CD4-positive, CD25-positive, alpha-beta regulatory T cell (primary cell): ENCODE measurements at regions not wholly inside any gene's neighbourhood (a gene's known extent, or its start where the extent isn't known, plus 50 kb on each side); places are given as distances from the start of the nearest gene placed in this dataset.
A peak's percentile ranks its signal among the peaks of the same experiment; 100 is the strongest.

Experiments used
- ATAC-seq, 2 donors: fragments of 150-1000 bp; cut with Tn5 transposase; one replicate each; pipeline ENCODE4 v1.10.0; 2021; ENCODE audit warnings: low read depth in 2 of 2, moderate number of reproducible peaks in 2 of 2, moderate library complexity in 1 of 2
- DNase-seq, 3 donors: peaks; one replicate each; pipeline versions ENCODE4 v3.0.0 to v3.0.0-alpha.2; 2012 to 2022; ENCODE audit warnings: mixed read lengths in 1 of 3
- H3K27ac ChIP-seq: one replicate; pipeline ENCODE4 v1.7.0; 2013; ENCODE audit warnings: mild to moderate bottlenecking, low read length; ENCODE audit not compliant: insufficient read depth, poor library complexity, severe bottlenecking
- H3K27me3 ChIP-seq: one replicate; pipeline ENCODE4 v1.7.0; 2013; ENCODE audit warnings: low read length; ENCODE audit not compliant: control insufficient read depth, insufficient read depth
- H3K36me3 ChIP-seq: one replicate; pipeline ENCODE4 v1.7.0; 2013; ENCODE audit warnings: mild to moderate bottlenecking, low read length, moderate library complexity; ENCODE audit not compliant: control insufficient read depth, insufficient read depth
- H3K4me1 ChIP-seq: 2 replicates; pipeline ENCODE4 v1.7.0; 2013; ENCODE audit warnings: mild to moderate bottlenecking, low read length; ENCODE audit not compliant: insufficient read depth, control insufficient read depth, poor library complexity, severe bottlenecking
- H3K4me3 ChIP-seq: one replicate; pipeline ENCODE4 v1.7.0; 2013; ENCODE audit warnings: low read depth, mild to moderate bottlenecking, low read length, moderate library complexity
- H3K9me3 ChIP-seq, 2 experiments: 1 replicate in 1 of 2; 2 replicates in 1 of 2; pipeline ENCODE4 v1.7.0; 2013; ENCODE audit warnings: low read length in 2 of 2, mild to moderate bottlenecking in 1 of 2, moderate library complexity in 1 of 2; ENCODE audit not compliant: control insufficient read depth in 2 of 2
- H3K27ac Mint-ChIP-seq, 3 donors: one replicate each; pipeline ENCODE4 v1.8.0; 2020 to 2022; ENCODE audit warnings: mild to moderate bottlenecking in 3 of 3, mixed read lengths in 3 of 3, moderate library complexity in 2 of 3
- H3K27me3 Mint-ChIP-seq: one replicate; pipeline ENCODE4 v1.8.0; 2022; ENCODE audit warnings: mild to moderate bottlenecking, mixed read lengths
- H3K36me3 Mint-ChIP-seq: one replicate; pipeline ENCODE4 v1.8.0; 2020; ENCODE audit warnings: mixed read lengths
- H3K4me1 Mint-ChIP-seq, 4 donors: one replicate each; pipeline ENCODE4 v1.8.0; 2020 to 2022; ENCODE audit warnings: mixed read lengths in 4 of 4, mild to moderate bottlenecking in 1 of 4
- H3K4me3 Mint-ChIP-seq, 4 donors: one replicate each; pipeline ENCODE4 v1.8.0; 2020 to 2022; ENCODE audit warnings: mild to moderate bottlenecking in 4 of 4, mixed read lengths in 4 of 4, moderate library complexity in 3 of 4
- H3K9me3 Mint-ChIP-seq, 7 donors: one replicate each; pipeline ENCODE4 v1.8.0; 2020 to 2022; ENCODE audit warnings: mixed read lengths in 7 of 7, mild to moderate bottlenecking in 3 of 7, moderate library complexity in 2 of 7

DNA sequence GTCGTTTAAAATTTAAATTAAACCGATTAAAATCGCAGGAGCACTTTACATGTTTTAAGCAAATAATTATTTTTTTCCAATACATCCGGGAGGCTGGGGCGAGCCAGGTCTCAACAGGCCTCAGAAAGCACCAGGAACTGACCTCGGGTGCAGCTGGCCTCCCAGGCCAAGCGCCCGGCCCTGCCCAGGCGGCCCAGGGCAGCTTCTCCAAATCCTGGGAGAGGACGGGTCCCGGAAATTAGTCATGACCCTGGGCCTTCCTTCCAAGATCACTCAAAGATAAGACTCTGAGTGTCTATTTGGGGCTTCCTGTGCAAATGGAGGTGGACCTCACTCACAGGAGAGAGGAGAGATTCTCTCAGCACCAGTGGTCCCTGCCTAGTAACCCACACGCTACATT lies 177.1 kb downstream of the BCL11B start:
- Mint-ChIP-seq H3K4me3 (no peak overlapping the region), H3K4me1 (peaks cover 0 to 11% (median 5%) of the 10 kb centered on the region in 4 donors), H3K9me3 (peaks cover 0 to 8% (median 1%) of the 10 kb centered on the region in 7 donors), H3K36me3 (peaks cover 18% of the 10 kb centered on the region), H3K27ac (peak overlapping the region in 1 of 3 donors; percentile 0), H3K27me3 (no peaks in the 10 kb centered on the region)
- no peaks in the 10 kb centered on the region for H3K4me1 ChIP-seq
- no peaks in the 10 kb centered on the region for H3K27me3 ChIP-seq
- no peak overlapping the region for H3K4me3 ChIP-seq
- H3K27ac ChIP-seq, result no peak overlapping the region
- H3K9me3 ChIP-seq, result peaks cover 0 to 4% of the 10 kb centered on the region in 2 experiments
- ATAC-seq, result no peak
- no peak for DNase-seq
- H3K36me3 ChIP-seq, result no peaks in the 10 kb centered on the region

DNA sequence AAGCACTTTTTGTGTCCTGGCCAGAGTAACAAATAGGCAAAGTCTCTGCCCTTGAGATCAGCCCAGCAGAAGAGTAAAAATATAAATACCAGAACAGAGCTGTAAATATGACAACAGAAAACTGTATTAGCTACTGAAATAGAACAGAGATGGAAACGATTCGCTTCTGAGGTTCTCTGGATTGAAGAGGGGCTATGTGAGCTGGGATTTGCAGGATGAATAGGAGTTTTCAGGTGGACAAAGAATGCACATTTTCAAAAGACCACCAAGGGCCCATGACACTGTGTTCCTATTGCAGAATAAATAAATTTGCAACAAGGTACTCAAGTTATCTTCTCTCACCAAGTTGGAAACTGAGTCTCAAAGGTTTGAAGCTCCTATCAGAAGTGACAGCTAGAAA lies 176.6 kb downstream of the BCL11B start:
- Histone ChIP-seq H3K27me3 (no peaks in the 10 kb centered on the region), H3K27ac (no peak overlapping the region), H3K4me1 (no peaks in the 10 kb centered on the region), H3K9me3 (peaks cover 0 to 4% of the 10 kb centered on the region in 2 experiments), H3K4me3 (no peak overlapping the region), H3K36me3 (no peaks in the 10 kb centered on the region)
- peaks cover 0 to 14% (median 6%) of the 10 kb centered on the region in 4 donors for H3K4me1 Mint-ChIP-seq
- H3K4me3 Mint-ChIP-seq, result no peak overlapping the region
- no peaks in the 10 kb centered on the region for H3K27me3 Mint-ChIP-seq
- H3K9me3 Mint-ChIP-seq, result peaks cover 0 to 8% (median 1%) of the 10 kb centered on the region in 7 donors
- no peak overlapping the region for H3K27ac Mint-ChIP-seq
- ATAC-seq, result no peak
- peaks cover 18% of the 10 kb centered on the region for H3K36me3 Mint-ChIP-seq
- DNase-seq, result no peak

DNA sequence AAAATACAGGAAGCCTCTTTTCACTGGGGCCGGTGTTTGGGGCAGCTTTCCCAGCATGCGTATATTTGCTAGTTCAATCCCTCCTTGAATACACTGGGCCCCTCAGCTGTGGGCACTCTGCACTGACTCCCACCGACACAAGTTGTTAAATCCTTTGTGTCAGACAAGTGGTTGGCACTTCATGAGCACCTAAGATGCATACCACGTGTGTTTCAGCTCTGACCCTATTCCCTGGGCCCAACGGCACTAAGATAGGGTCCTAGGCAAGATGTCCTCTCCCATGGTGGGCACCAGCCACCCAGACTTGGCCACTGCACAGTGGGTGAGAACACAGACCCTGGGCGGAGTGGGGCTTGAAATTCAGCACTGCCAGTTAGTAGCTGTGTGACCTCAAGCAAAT lies 173.8 kb downstream of the BCL11B start:
- no peaks in the 10 kb centered on the region for H3K27me3 Mint-ChIP-seq

DNA sequence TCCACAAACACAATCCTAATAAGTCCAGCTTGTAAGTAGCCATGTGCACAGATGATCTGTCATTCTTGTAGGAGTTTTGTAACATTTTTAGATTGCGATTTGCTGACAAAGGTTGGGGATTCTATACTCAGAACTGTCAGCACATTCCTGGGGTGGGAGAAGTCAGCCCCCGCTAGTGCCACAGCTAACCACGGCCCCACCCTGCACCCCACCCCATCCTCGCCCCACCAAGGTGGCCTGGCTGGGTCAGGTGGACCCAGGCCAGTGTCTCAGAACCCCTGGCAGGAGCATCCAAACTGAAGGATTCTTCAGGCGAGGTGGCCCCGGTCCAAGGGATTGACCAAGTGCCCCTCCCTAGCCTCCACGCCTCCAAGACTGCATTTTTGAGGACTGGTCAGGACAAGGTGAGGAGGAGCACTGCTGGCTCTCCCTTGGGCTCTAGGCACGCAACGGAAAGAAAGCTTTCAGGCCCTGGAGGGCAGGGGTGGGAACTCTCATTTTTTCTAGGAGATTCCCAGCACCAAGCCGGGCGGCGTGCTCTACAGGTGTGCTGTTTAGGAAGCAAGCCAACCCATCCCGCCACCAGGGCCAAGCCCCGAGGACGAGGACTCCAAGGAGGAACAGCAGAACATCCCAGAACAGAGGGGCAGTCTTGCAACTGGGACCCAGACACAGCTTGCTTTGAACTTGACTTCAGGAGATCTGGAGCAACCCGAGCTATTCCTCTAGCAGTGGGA lies 172.8 kb downstream of the BCL11B start:
- H3K4me1 Mint-ChIP-seq, result peaks cover 0 to 14% (median 4%) of the 10 kb centered on the region in 4 donors
- H3K9me3 Mint-ChIP-seq, result peaks cover 0 to 3% (median 0%) of the 10 kb centered on the region in 7 donors
- DNase-seq, result no peak
- ATAC-seq, result no peak
- no peak overlapping the region for H3K27ac ChIP-seq
- peaks cover 11% of the 10 kb centered on the region for H3K36me3 Mint-ChIP-seq
- peak overlapping the region in 1 of 3 donors; percentile 9 for H3K27ac Mint-ChIP-seq
- H3K4me3 ChIP-seq, result no peak overlapping the region
- no peaks in the 10 kb centered on the region for H3K9me3 ChIP-seq
- H3K27me3 Mint-ChIP-seq, result no peaks in the 10 kb centered on the region
- no peak overlapping the region for H3K4me3 Mint-ChIP-seq
- H3K27me3 ChIP-seq, result no peaks in the 10 kb centered on the region
- no peaks in the 10 kb centered on the region for H3K36me3 ChIP-seq
- no peaks in the 10 kb centered on the region for H3K4me1 ChIP-seq

More for the DNA sequence above, 173.8 kb downstream of the BCL11B start:
- Mint-ChIP-seq H3K4me1 (peaks cover 0 to 14% (median 4%) of the 10 kb centered on the region in 4 donors), H3K27ac (no peak overlapping the region), H3K4me3 (no peak overlapping the region), H3K9me3 (peaks cover 0 to 3% (median 0%) of the 10 kb centered on the region in 7 donors), H3K36me3 (peaks cover 11% of the 10 kb centered on the region)
- Histone ChIP-seq H3K9me3 (no peaks in the 10 kb centered on the region), H3K4me1 (no peaks in the 10 kb centered on the region), H3K27ac (no peak overlapping the region), H3K27me3 (no peaks in the 10 kb centered on the region), H3K36me3 (no peaks in the 10 kb centered on the region), H3K4me3 (no peak overlapping the region)
- DNase-seq (no peak), ATAC-seq (no peak)

DNA sequence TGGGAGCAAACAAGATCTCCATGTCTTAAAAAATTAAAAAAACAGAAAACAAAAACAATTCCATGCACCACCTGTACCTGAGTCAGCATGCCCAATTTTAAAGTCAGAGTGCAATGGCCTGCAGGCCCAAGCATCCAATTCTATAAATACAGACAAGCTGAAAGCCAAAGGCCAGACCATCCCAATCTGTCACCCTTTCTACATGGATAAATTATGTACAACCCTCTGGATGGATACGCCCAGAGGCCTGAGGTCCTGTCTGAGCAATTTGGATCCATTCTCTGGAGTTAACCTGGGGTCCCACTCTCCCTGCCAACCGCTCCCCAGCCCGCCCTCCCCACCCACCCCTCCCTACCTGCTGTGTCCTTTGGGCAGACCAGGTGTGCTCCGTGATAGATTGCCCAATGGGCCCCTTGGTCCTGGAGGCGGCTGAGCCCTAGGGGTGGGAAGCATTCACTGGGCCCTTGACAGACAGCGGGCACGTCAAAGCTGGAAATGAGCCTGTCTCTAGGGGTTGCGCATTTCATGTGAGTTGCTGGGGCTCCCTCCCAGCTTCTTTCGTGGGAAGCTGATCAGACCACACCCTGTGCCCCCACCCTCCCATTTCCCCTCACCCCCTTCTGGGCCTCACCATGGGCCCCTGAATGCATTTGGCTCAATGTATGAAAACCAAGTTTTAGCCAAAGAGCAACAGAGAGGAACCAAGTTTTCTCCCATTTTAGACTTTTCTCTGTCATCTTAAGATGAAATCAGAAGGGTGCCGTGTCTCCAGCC lies 171.3 kb downstream of the BCL11B start:
- Histone ChIP-seq H3K9me3 (peaks cover 2 to 3% of the 10 kb centered on the region in 2 experiments), H3K27me3 (no peaks in the 10 kb centered on the region), H3K4me3 (no peak overlapping the region), H3K36me3 (no peaks in the 10 kb centered on the region), H3K4me1 (no peaks in the 10 kb centered on the region), H3K27ac (no peak overlapping the region)
- DNase-seq (no peak), ATAC-seq (no peak)
- Mint-ChIP-seq H3K27me3 (no peaks in the 10 kb centered on the region), H3K4me3 (no peak overlapping the region), H3K36me3 (peaks cover 9% of the 10 kb centered on the region), H3K9me3 (peaks cover 0 to 6% (median 2%) of the 10 kb centered on the region in 7 donors), H3K27ac (no peak overlapping the region), H3K4me1 (peaks cover 0 to 9% (median 4%) of the 10 kb centered on the region in 4 donors)

DNA sequence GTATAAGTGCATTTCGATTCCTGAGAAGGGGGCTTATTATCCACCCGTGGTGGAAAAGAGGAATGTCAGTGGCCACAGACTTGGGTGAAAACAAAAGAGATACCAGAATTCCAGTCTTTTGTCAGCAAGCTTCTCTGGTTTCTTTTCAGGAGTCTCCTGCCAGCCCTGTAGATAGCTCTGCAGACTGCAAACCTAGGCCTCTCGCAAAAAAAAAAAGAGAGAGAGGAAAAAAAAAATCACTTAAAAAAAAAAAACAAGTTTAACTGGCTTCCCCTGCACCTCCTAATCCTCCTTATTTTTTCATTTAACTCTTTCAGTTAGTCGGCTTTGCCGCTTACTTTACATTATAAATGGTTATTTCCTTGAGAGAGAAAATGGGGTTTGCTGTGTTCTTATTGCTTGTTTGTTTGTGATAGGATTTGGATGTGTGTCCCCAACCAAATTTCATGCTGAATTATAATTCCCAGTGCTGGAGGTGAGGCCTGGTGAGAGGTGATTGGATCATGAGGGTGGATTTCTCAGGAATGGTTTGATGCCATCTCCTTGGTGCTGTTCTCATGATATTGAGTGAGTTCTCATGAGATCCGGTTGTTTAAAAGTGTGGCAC lies 170.0 kb downstream of the BCL11B start:
- peaks cover 0 to 9% (median 4%) of the 10 kb centered on the region in 4 donors for H3K4me1 Mint-ChIP-seq

DNA sequence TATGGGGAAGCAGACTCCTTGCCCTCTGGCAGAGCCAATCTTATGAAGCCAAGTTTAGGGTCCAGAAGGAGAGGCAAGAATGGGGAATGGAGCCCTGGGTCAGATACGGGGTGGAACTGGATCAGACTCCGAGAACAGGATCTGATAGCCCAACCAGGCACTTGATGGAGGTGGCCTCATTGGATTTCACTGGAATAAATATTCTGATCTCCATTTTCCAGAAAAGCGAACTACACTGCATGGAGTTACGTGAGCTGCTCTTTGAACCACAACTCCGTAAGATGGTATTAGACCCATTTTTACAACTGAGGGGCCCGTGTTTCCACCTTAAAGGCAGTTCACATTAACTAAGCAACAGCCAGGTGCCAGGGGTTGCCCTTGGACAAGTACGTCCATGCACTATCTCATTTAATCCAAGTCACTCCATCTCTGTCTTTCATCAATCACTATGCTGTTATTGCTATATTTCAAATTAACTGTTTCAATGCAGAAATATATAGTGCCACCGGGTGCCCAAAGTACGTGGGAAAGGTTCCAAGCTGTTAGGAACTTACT lies 155.2 kb downstream of the BCL11B start:
- no peaks in the 10 kb centered on the region for H3K4me1 ChIP-seq
- H3K36me3 ChIP-seq, result no peaks in the 10 kb centered on the region
- no peaks in the 10 kb centered on the region for H3K27me3 ChIP-seq
- peaks cover 0 to 14% (median 1%) of the 10 kb centered on the region in 4 donors for H3K4me1 Mint-ChIP-seq
- peaks cover 1 to 13% (median 5%) of the 10 kb centered on the region in 7 donors for H3K9me3 Mint-ChIP-seq
- ATAC-seq, result no peak
- H3K36me3 Mint-ChIP-seq, result peaks cover 12% of the 10 kb centered on the region
- peaks cover 0 to 3% of the 10 kb centered on the region in 2 experiments for H3K9me3 ChIP-seq
- no peak for DNase-seq
- H3K27me3 Mint-ChIP-seq, result peaks cover 18% of the 10 kb centered on the region
- no peak overlapping the region for H3K4me3 Mint-ChIP-seq
- H3K4me3 ChIP-seq, result no peak overlapping the region
- peak overlapping the region in 1 of 3 donors; percentile 14 for H3K27ac Mint-ChIP-seq
- no peak overlapping the region for H3K27ac ChIP-seq

More for the DNA sequence above, 170.0 kb downstream of the BCL11B start:
- Histone ChIP-seq H3K4me1 (no peaks in the 10 kb centered on the region), H3K36me3 (no peaks in the 10 kb centered on the region), H3K27ac (no peak overlapping the region), H3K27me3 (no peaks in the 10 kb centered on the region), H3K9me3 (peaks cover 6% of the 10 kb centered on the region in 2 experiments), H3K4me3 (no peak overlapping the region)
- Mint-ChIP-seq H3K9me3 (peaks cover 0 to 8% (median 4%) of the 10 kb centered on the region in 7 donors), H3K27me3 (no peaks in the 10 kb centered on the region), H3K27ac (peak overlapping the region in 1 of 3 donors; percentile 66), H3K36me3 (peaks cover 7% of the 10 kb centered on the region), H3K4me3 (no peak overlapping the region)
- no peak for DNase-seq
- ATAC-seq, result no peak
